ENCODE measurements at regions not wholly inside any gene's neighbourhood (a gene's known extent, or its start where the extent isn't known, plus 50 kb on each side); places are given as distances from the start of the nearest gene placed in this dataset.
A peak's percentile ranks its signal among the peaks of the same experiment; 100 is the strongest.

- DNase-seq (ENCODE audit: insufficient read length, low spot score) (no peak), FAIRE-seq (no peak)
- TF ChIP-seq POLR2AphosphoS5 (IDR thresholded peaks at IDR 0.05; ENCODE audit: low read depth, low read length) = no peak
- no peak for TF ChIP-seq POU2F2 (IDR thresholded peaks at IDR 0.05; ENCODE audit: low read depth, low read length)
- TF ChIP-seq POLR2A (IDR thresholded peaks at IDR 0.05; ENCODE audit: low read depth, low read length) = no peak
- TF ChIP-seq SPI1 (IDR thresholded peaks at IDR 0.05; ENCODE audit: low read depth, low read length) = no peak
- no peak for TF ChIP-seq PAX5 (IDR thresholded peaks at IDR 0.05; ENCODE audit: insufficient read depth, low read length, severe bottlenecking)
- no peak for TF ChIP-seq TAF1 (IDR thresholded peaks at IDR 0.05; ENCODE audit: low read depth, low read length)
Observed at GRCh38 chr6:1016329-1017302, 295.3 kb upstream of the FOXQ1 start.

- no peak for TF ChIP-seq TAF1 (IDR thresholded peaks at IDR 0.05; ENCODE audit: low read depth, low read length)
- no peak for TF ChIP-seq POLR2A (IDR thresholded peaks at IDR 0.05; ENCODE audit: low read depth, low read length)
- TF ChIP-seq SPI1 (IDR thresholded peaks at IDR 0.05; ENCODE audit: low read depth, low read length) = no peak
- no peak for TF ChIP-seq POLR2AphosphoS5 (IDR thresholded peaks at IDR 0.05; ENCODE audit: low read depth, low read length)
- TF ChIP-seq POU2F2 (IDR thresholded peaks at IDR 0.05; ENCODE audit: low read depth, low read length) = no peak
- TF ChIP-seq PAX5 (IDR thresholded peaks at IDR 0.05; ENCODE audit: insufficient read depth, low read length, severe bottlenecking) = no peak
- FAIRE-seq (no peak), DNase-seq (ENCODE audit: insufficient read length, low spot score) (no peak)
Observed at GRCh38 chr6:1015825-1016224, 296.1 kb upstream of the FOXQ1 start.

GRCh38 chr6:1014431-1014807 is 297.5 kb upstream of the FOXQ1 start:
- TF ChIP-seq POU2F2 (IDR thresholded peaks at IDR 0.05; ENCODE audit: low read depth, low read length) = no peak
- FAIRE-seq = no peak
- DNase-seq (ENCODE audit: insufficient read length, low spot score) = no peak

- TF ChIP-seq PAX5 (IDR thresholded peaks at IDR 0.05; ENCODE audit: insufficient read depth, low read length, severe bottlenecking) = no peak
- no peak for TF ChIP-seq POU2F2 (IDR thresholded peaks at IDR 0.05; ENCODE audit: low read depth, low read length)
- peak; percentile 79 for TF ChIP-seq POLR2AphosphoS5 (IDR thresholded peaks at IDR 0.05; ENCODE audit: low read depth, low read length)
- no peak for TF ChIP-seq TAF1 (IDR thresholded peaks at IDR 0.05; ENCODE audit: low read depth, low read length)
- peak; percentile 62 for TF ChIP-seq SPI1 (IDR thresholded peaks at IDR 0.05; ENCODE audit: low read depth, low read length)
- TF ChIP-seq POLR2A (IDR thresholded peaks at IDR 0.05; ENCODE audit: low read depth, low read length) = peak; percentile 82
- FAIRE-seq (no peak), DNase-seq (ENCODE audit: insufficient read length, low spot score) (no peak)
Observed at GRCh38 chr6:1013656-1014430, 298.1 kb upstream of the FOXQ1 start.

GRCh38 chr6:1009103-1009502 is 302.8 kb upstream of the FOXQ1 start:
- DNase-seq (ENCODE audit: insufficient read length, low spot score) (no peak), FAIRE-seq (no peak)
- no peak for TF ChIP-seq PAX5 (IDR thresholded peaks at IDR 0.05; ENCODE audit: insufficient read depth, low read length, severe bottlenecking)

- DNase-seq (ENCODE audit: insufficient read length, low spot score) (no peak), FAIRE-seq (no peak)
- no peak for TF ChIP-seq POU2F2 (IDR thresholded peaks at IDR 0.05; ENCODE audit: low read depth, low read length)
- no peak for TF ChIP-seq POLR2A (IDR thresholded peaks at IDR 0.05; ENCODE audit: low read depth, low read length)
- TF ChIP-seq SPI1 (IDR thresholded peaks at IDR 0.05; ENCODE audit: low read depth, low read length) = no peak
- no peak for TF ChIP-seq TAF1 (IDR thresholded peaks at IDR 0.05; ENCODE audit: low read depth, low read length)
- TF ChIP-seq PAX5 (IDR thresholded peaks at IDR 0.05; ENCODE audit: insufficient read depth, low read length, severe bottlenecking) = no peak
- TF ChIP-seq POLR2AphosphoS5 (IDR thresholded peaks at IDR 0.05; ENCODE audit: low read depth, low read length) = no peak
Observed at GRCh38 chr6:1007159-1007558, 304.7 kb upstream of the FOXQ1 start.

- DNase-seq (ENCODE audit: insufficient read length, low spot score) (no peak), FAIRE-seq (no peak)
- TF ChIP-seq POU2F2 (IDR thresholded peaks at IDR 0.05; ENCODE audit: low read depth, low read length) (no peak), POLR2AphosphoS5 (IDR thresholded peaks at IDR 0.05; ENCODE audit: low read depth, low read length) (no peak), TAF1 (IDR thresholded peaks at IDR 0.05; ENCODE audit: low read depth, low read length) (no peak), SPI1 (IDR thresholded peaks at IDR 0.05; ENCODE audit: low read depth, low read length) (0 out of 2 replicates have a peak, but pooled peaks have one; percentile 3), POLR2A (IDR thresholded peaks at IDR 0.05; ENCODE audit: low read depth, low read length) (no peak), PAX5 (IDR thresholded peaks at IDR 0.05; ENCODE audit: insufficient read depth, low read length, severe bottlenecking) (no peak)
Observed at GRCh38 chr6:1004885-1005630, 306.8 kb upstream of the FOXQ1 start.

- FAIRE-seq (no peak), DNase-seq (ENCODE audit: insufficient read length, low spot score) (no peak)
- TF ChIP-seq TAF1 (IDR thresholded peaks at IDR 0.05; ENCODE audit: low read depth, low read length) (no peak), POLR2A (IDR thresholded peaks at IDR 0.05; ENCODE audit: low read depth, low read length) (no peak), SPI1 (IDR thresholded peaks at IDR 0.05; ENCODE audit: low read depth, low read length) (no peak), POLR2AphosphoS5 (IDR thresholded peaks at IDR 0.05; ENCODE audit: low read depth, low read length) (no peak), POU2F2 (IDR thresholded peaks at IDR 0.05; ENCODE audit: low read depth, low read length) (no peak), PAX5 (IDR thresholded peaks at IDR 0.05; ENCODE audit: insufficient read depth, low read length, severe bottlenecking) (no peak)
Observed at GRCh38 chr6:1003394-1004160, 308.3 kb upstream of the FOXQ1 start.
